Muscle layer of colon (tissue), 2 donors: ENCODE measurements at regions not wholly inside any gene's neighbourhood (a gene's known extent, or its start where the extent isn't known, plus 50 kb on each side); places are given as distances from the start of the nearest gene placed in this dataset.
"Not testable (repeated sequence)": the region's sequence is repeated elsewhere in the genome, so short reads cannot be mapped to it uniquely, and the experiment has no call there.

ENCODE experiments used
- H3K27ac ChIP-seq: one replicate; pipeline ENCODE4 v1.7.0; 2013; ENCODE audit warnings: low read depth, mild to moderate bottlenecking, low read length, moderate library complexity
- H3K27me3 ChIP-seq, 2 donors: one replicate each; pipeline ENCODE4 v1.7.0; 2013; ENCODE audit warnings: low read length in 2 of 2, mild to moderate bottlenecking in 2 of 2; ENCODE audit not compliant: insufficient read depth in 2 of 2, control insufficient read depth in 1 of 2
- H3K36me3 ChIP-seq: one replicate; pipeline ENCODE4 v1.7.0; 2013; ENCODE audit warnings: mild to moderate bottlenecking, low read length; ENCODE audit not compliant: insufficient read depth
- H3K4me1 ChIP-seq: one replicate; pipeline ENCODE4 v1.7.0; 2013; ENCODE audit warnings: mild to moderate bottlenecking, low read length; ENCODE audit not compliant: insufficient read depth
- H3K4me3 ChIP-seq, 2 donors: one replicate each; pipeline ENCODE4 v1.7.0; 2013; ENCODE audit warnings: low read length in 2 of 2, low read depth in 1 of 2, mild to moderate bottlenecking in 1 of 2, moderate library complexity in 1 of 2
- H3K9ac ChIP-seq: one replicate; pipeline ENCODE4 v1.7.0; 2013; ENCODE audit warnings: low read length
- H3K9me3 ChIP-seq: one replicate; pipeline ENCODE4 v1.7.0; 2013; ENCODE audit warnings: mild to moderate bottlenecking, low read length
- donor health status: abdominal sarcoma.
- donor health status: Adenocarcinoma of cecum.

GRCh38 chr18:66866427-66866940, 262.6 kb upstream of the CDH19 start:
- H3K4me3 ChIP-seq, H3K9ac ChIP-seq, H3K27me3 ChIP-seq, H3K27ac ChIP-seq, H3K4me1 ChIP-seq, H3K36me3 ChIP-seq, H3K9me3 ChIP-seq: not testable (repeated sequence)

GRCh38 chr18:66838340-66838987, 234.6 kb upstream of the CDH19 start:
- no peak overlapping the region for H3K4me3 ChIP-seq
- no peak overlapping the region for H3K27ac ChIP-seq
- H3K9ac ChIP-seq = no peak overlapping the region
- H3K9me3 ChIP-seq = no peaks in the 10 kb centered on the region
- H3K4me1 ChIP-seq = no peaks in the 10 kb centered on the region
- no peaks in the 10 kb centered on the region for H3K27me3 ChIP-seq
- no peaks in the 10 kb centered on the region for H3K36me3 ChIP-seq

DNA sequence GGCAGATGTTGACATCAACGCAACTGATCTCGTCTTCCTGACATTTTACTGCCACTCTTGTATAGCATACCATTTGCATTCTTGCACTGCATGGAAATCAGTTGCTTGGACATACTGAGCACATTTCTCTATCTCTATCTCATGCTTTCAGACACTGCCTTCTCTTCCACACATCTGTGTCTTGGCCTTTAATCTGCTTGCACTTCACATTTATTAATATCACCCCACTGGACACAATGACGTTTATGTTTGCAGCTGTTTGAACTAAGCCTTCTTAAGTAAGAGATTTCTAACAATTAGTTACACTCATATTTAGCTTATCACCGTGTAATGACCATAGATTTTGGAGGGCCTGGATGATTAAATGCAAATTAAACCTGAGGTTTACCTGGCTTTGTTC, 229.8 kb upstream of the CDH19 start:
- Histone ChIP-seq H3K36me3 (no peaks in the 10 kb centered on the region), H3K4me3 (no peak overlapping the region), H3K9me3 (no peaks in the 10 kb centered on the region), H3K9ac (no peak overlapping the region), H3K27me3 (no peaks in the 10 kb centered on the region), H3K4me1 (no peaks in the 10 kb centered on the region), H3K27ac (no peak overlapping the region)

DNA sequence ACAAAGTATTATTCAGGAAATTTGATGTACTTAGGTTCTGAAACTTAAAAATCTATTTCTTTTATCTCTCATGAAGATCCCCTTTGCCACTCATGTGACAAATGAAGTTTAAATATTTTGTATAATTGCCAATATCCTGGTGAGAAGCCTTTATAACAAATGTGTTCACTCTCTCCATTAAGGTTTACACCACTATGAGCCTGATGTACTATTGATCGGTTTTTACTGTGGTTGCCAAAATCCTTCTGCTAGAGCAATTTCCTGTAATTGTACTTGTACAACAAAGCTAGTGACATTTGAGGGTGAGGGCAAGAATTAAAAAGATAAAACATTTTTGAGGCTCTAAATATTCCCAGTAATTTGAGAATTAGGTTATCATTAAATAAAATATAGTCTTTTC, 222.3 kb upstream of the CDH19 start:
- no peaks in the 10 kb centered on the region for H3K4me1 ChIP-seq
- no peak overlapping the region for H3K4me3 ChIP-seq
- no peaks in the 10 kb centered on the region for H3K27me3 ChIP-seq
- H3K9me3 ChIP-seq = no peaks in the 10 kb centered on the region
- no peak overlapping the region for H3K9ac ChIP-seq
- H3K36me3 ChIP-seq = no peaks in the 10 kb centered on the region
- H3K27ac ChIP-seq = no peak overlapping the region

- Histone ChIP-seq H3K9me3 (no peaks in the 10 kb centered on the region), H3K27me3 (no peaks in the 10 kb centered on the region), H3K9ac (no peak overlapping the region), H3K4me3 (no peak overlapping the region), H3K36me3 (no peaks in the 10 kb centered on the region), H3K27ac (no peak overlapping the region), H3K4me1 (no peaks in the 10 kb centered on the region)
These were observed 221.5 kb upstream of the CDH19 start for GRCh38 chr18:66825347-66825746.

DNA sequence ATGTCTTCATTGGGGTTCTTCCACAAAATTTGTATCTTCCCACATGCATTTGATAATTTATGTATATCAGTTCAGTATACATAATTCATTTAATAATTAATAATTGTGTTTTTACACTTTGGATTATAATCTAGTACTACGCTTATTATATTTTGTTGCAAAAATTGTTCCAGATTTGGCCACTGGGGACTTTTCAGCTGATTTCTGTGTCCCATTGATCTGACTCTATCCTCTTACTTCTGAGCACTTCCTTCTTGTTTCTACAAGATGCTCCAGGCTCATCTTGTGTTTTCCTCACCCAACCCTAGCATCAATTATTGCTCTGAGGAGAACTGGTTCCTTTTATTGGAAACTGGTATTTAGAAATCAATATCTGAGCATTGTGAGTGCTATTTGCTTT, 215.3 kb upstream of the CDH19 start:
- no peaks in the 10 kb centered on the region for H3K36me3 ChIP-seq

DNA sequence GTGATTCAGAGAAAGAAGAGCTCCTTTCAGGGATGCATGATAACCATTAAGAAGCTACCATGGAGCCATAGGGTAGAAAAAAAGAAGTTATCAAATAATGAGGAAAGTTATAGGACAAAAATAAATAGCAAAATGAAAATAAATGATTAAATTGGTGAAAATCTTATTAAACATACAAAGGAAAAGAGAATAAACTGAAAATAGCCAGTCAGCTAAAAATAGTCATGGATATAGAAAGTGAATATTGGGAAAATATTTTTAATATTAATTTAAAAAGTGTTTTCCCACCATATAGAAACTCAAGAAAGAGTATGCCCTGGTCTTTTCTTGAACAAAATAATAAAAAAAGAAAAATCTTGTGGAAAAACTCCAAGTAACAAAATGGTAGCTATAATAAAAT, 209.2 kb upstream of the CDH19 start:
- H3K4me3 ChIP-seq = no peak overlapping the region
- H3K9me3 ChIP-seq = no peaks in the 10 kb centered on the region

More for the DNA sequence above, 215.3 kb upstream of the CDH19 start:
- no peak overlapping the region for H3K9ac ChIP-seq
- no peak overlapping the region for H3K27ac ChIP-seq
- no peaks in the 10 kb centered on the region for H3K27me3 ChIP-seq
- no peak overlapping the region for H3K4me3 ChIP-seq
- no peaks in the 10 kb centered on the region for H3K9me3 ChIP-seq
- no peaks in the 10 kb centered on the region for H3K4me1 ChIP-seq

GRCh38 chr18:66795051-66795450, 191.2 kb upstream of the CDH19 start:
- H3K27me3 ChIP-seq = no peaks in the 10 kb centered on the region
- H3K4me1 ChIP-seq = no peaks in the 10 kb centered on the region
- no peak overlapping the region for H3K9ac ChIP-seq
- no peaks in the 10 kb centered on the region for H3K36me3 ChIP-seq
- no peak overlapping the region for H3K4me3 ChIP-seq
- H3K27ac ChIP-seq = no peak overlapping the region
- no peaks in the 10 kb centered on the region for H3K9me3 ChIP-seq

More for the DNA sequence above, 209.2 kb upstream of the CDH19 start:
- Histone ChIP-seq H3K27ac (no peak overlapping the region), H3K36me3 (no peaks in the 10 kb centered on the region), H3K9ac (no peak overlapping the region), H3K4me1 (no peaks in the 10 kb centered on the region), H3K27me3 (no peaks in the 10 kb centered on the region)

GRCh38 chr18:66792466-66792865, 188.6 kb upstream of the CDH19 start:
- H3K27ac ChIP-seq = no peak overlapping the region
- no peaks in the 10 kb centered on the region for H3K9me3 ChIP-seq
- H3K4me3 ChIP-seq = no peak overlapping the region
- H3K27me3 ChIP-seq = no peaks in the 10 kb centered on the region
- H3K36me3 ChIP-seq = no peaks in the 10 kb centered on the region
- H3K9ac ChIP-seq = no peak overlapping the region
- no peaks in the 10 kb centered on the region for H3K4me1 ChIP-seq

DNA sequence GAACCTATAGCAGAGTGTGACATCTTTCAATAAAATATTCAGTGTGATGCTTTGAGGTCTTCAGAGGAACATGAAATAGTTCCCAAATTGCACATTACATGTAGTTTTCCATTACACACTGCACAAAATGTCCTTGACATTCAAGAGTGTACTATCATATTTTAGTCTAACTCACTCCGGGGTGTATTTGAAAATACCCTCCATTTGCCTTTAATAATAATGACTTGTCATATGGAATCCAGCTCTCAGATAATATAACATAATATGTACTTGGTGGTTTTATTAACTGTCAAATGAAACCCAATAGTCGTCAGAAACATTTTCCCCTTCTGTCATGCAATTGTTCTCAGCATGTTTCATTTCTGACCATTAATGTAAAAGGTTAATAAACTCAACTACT, 176.7 kb upstream of the CDH19 start:
- H3K27me3 ChIP-seq = no peaks in the 10 kb centered on the region
- no peak overlapping the region for H3K27ac ChIP-seq
- no peaks in the 10 kb centered on the region for H3K9me3 ChIP-seq
- H3K36me3 ChIP-seq = no peaks in the 10 kb centered on the region
- H3K4me3 ChIP-seq = no peak overlapping the region
- no peaks in the 10 kb centered on the region for H3K4me1 ChIP-seq
- no peak overlapping the region for H3K9ac ChIP-seq

- no peaks in the 10 kb centered on the region for H3K36me3 ChIP-seq
These were observed 174.2 kb upstream of the CDH19 start for GRCh38 chr18:66778048-66778447.

GRCh38 chr18:66769375-66769774, 165.5 kb upstream of the CDH19 start:
- H3K9me3 ChIP-seq = no peaks in the 10 kb centered on the region
- H3K4me3 ChIP-seq = no peak overlapping the region
- no peaks in the 10 kb centered on the region for H3K27me3 ChIP-seq

More at GRCh38 chr18:66778048-66778447, 174.2 kb upstream of the CDH19 start:
- H3K9ac ChIP-seq = no peak overlapping the region
- no peaks in the 10 kb centered on the region for H3K27me3 ChIP-seq
- H3K27ac ChIP-seq = no peak overlapping the region
- no peak overlapping the region for H3K4me3 ChIP-seq
- H3K9me3 ChIP-seq = no peaks in the 10 kb centered on the region
- H3K4me1 ChIP-seq = no peaks in the 10 kb centered on the region

More at GRCh38 chr18:66769375-66769774, 165.5 kb upstream of the CDH19 start:
- H3K9ac ChIP-seq = no peak overlapping the region
- no peak overlapping the region for H3K27ac ChIP-seq
- no peaks in the 10 kb centered on the region for H3K36me3 ChIP-seq
- no peaks in the 10 kb centered on the region for H3K4me1 ChIP-seq
